ENCODE measurements at regions not wholly inside any gene's neighbourhood (a gene's known extent, or its start where the extent isn't known, plus 50 kb on each side); places are given as distances from the start of the nearest gene placed in this dataset.

- H3K4me3 Mint-ChIP-seq (ENCODE audit: unreplicated experiment): no peak overlapping the region
- no peak overlapping the region for H3K27ac Mint-ChIP-seq (ENCODE audit: unreplicated experiment)
- H3K4me1 Mint-ChIP-seq (ENCODE audit: low read depth, unreplicated experiment): peaks cover 5% of the 10 kb centered on the region
- no peaks in the 10 kb centered on the region for H3K36me3 Mint-ChIP-seq (ENCODE audit: unreplicated experiment)
- no peaks in the 10 kb centered on the region for H3K9me3 Mint-ChIP-seq (ENCODE audit: unreplicated experiment)
- peaks cover 1% of the 10 kb centered on the region for H3K27me3 Mint-ChIP-seq (ENCODE audit: unreplicated experiment)
- no peak for DNase-seq
- no peak for TF ChIP-seq CTCF (IDR thresholded peaks at IDR 0.05; ENCODE audit: partially characterized antibody, unreplicated experiment)
Observed at GRCh38 chr17:73987395-73987794, 216.1 kb upstream of the RPL38 start.

- no peak for DNase-seq
- Mint-ChIP-seq H3K9me3 (ENCODE audit: unreplicated experiment) (no peaks in the 10 kb centered on the region), H3K27ac (ENCODE audit: unreplicated experiment) (no peak overlapping the region), H3K4me3 (ENCODE audit: unreplicated experiment) (no peak overlapping the region), H3K36me3 (ENCODE audit: unreplicated experiment) (no peaks in the 10 kb centered on the region), H3K4me1 (ENCODE audit: low read depth, unreplicated experiment) (peaks cover 5% of the 10 kb centered on the region), H3K27me3 (ENCODE audit: unreplicated experiment) (peaks cover 3% of the 10 kb centered on the region)
- TF ChIP-seq CTCF (IDR thresholded peaks at IDR 0.05; ENCODE audit: partially characterized antibody, unreplicated experiment): no peak
Observed at GRCh38 chr17:73987845-73988509, 215.5 kb upstream of the RPL38 start.

GRCh38 chr17:73989671-73990070 is 213.8 kb upstream of the RPL38 start:
- no peak overlapping the region for H3K27ac Mint-ChIP-seq (ENCODE audit: unreplicated experiment)
- H3K4me3 Mint-ChIP-seq (ENCODE audit: unreplicated experiment): no peak overlapping the region
- H3K36me3 Mint-ChIP-seq (ENCODE audit: unreplicated experiment): no peaks in the 10 kb centered on the region
- no peak for DNase-seq
- H3K9me3 Mint-ChIP-seq (ENCODE audit: unreplicated experiment): peaks cover 1% of the 10 kb centered on the region
- peaks cover 3% of the 10 kb centered on the region for H3K27me3 Mint-ChIP-seq (ENCODE audit: unreplicated experiment)
- TF ChIP-seq CTCF (IDR thresholded peaks at IDR 0.05; ENCODE audit: partially characterized antibody, unreplicated experiment): no peak
- H3K4me1 Mint-ChIP-seq (ENCODE audit: low read depth, unreplicated experiment): peaks cover 3% of the 10 kb centered on the region

- no peak overlapping the region for H3K27ac Mint-ChIP-seq (ENCODE audit: unreplicated experiment)
- H3K36me3 Mint-ChIP-seq (ENCODE audit: unreplicated experiment): no peaks in the 10 kb centered on the region
- H3K9me3 Mint-ChIP-seq (ENCODE audit: unreplicated experiment): peaks cover 1% of the 10 kb centered on the region
- peaks cover 3% of the 10 kb centered on the region for H3K27me3 Mint-ChIP-seq (ENCODE audit: unreplicated experiment)
- TF ChIP-seq CTCF (IDR thresholded peaks at IDR 0.05; ENCODE audit: partially characterized antibody, unreplicated experiment): no peak
- peaks cover 2% of the 10 kb centered on the region for H3K4me1 Mint-ChIP-seq (ENCODE audit: low read depth, unreplicated experiment)
- DNase-seq: no peak
- H3K4me3 Mint-ChIP-seq (ENCODE audit: unreplicated experiment): no peak overlapping the region
Observed at GRCh38 chr17:73990290-73990689, 213.2 kb upstream of the RPL38 start.

GRCh38 chr17:73991260-73991659 is 212.2 kb upstream of the RPL38 start:
- H3K9me3 Mint-ChIP-seq (ENCODE audit: unreplicated experiment): peaks cover 1% of the 10 kb centered on the region
- no peak for TF ChIP-seq CTCF (IDR thresholded peaks at IDR 0.05; ENCODE audit: partially characterized antibody, unreplicated experiment)
- no peak for DNase-seq
- no peak overlapping the region for H3K4me3 Mint-ChIP-seq (ENCODE audit: unreplicated experiment)
- peaks cover 3% of the 10 kb centered on the region for H3K27me3 Mint-ChIP-seq (ENCODE audit: unreplicated experiment)
- no peak overlapping the region for H3K27ac Mint-ChIP-seq (ENCODE audit: unreplicated experiment)
- H3K4me1 Mint-ChIP-seq (ENCODE audit: low read depth, unreplicated experiment): peaks cover 2% of the 10 kb centered on the region
- H3K36me3 Mint-ChIP-seq (ENCODE audit: unreplicated experiment): no peaks in the 10 kb centered on the region

All from glutamatergic neuron (in vitro differentiated cells).